ENCODE measurements at regions not wholly inside any gene's neighbourhood (a gene's known extent, or its start where the extent isn't known, plus 50 kb on each side); places are given as distances from the start of the nearest gene placed in this dataset.
A peak's percentile ranks its signal among the peaks of the same experiment; 100 is the strongest.
"Not testable (repeated sequence)": the region's sequence is repeated elsewhere in the genome, so short reads cannot be mapped to it uniquely, and the experiment has no call there.

- Mint-ChIP-seq H3K4me3 (peak overlapping the region; percentile 77 to 89), H3K27ac (peak overlapping the region; percentile 66), H3K36me3 (ENCODE audit: insufficient read depth in 2 of 2) (no peaks in the 10 kb centered on the region), H3K9me3 (no peaks in the 10 kb centered on the region), H3K27me3 (ENCODE audit: low read depth) (no peaks in the 10 kb centered on the region), H3K4me1 (ENCODE audit: low read depth) (peaks cover 69% of the 10 kb centered on the region)
- DNase-seq, result no peak
- ATAC-seq (replicated peaks in 1 of 2), result peak in 1 of 2 donors; percentile 14
Measured at GRCh38 chr3:177357352-177358090, 160.2 kb upstream of the TBL1XR1 start.

- H3K36me3 Mint-ChIP-seq (ENCODE audit: insufficient read depth in 2 of 2), result no peaks in the 10 kb centered on the region
- no peaks in the 10 kb centered on the region for H3K9me3 Mint-ChIP-seq
- peak overlapping the region; percentile 77 to 89 for H3K4me3 Mint-ChIP-seq
- H3K27ac Mint-ChIP-seq, result peak overlapping the region; percentile 66
- ATAC-seq (replicated peaks in 1 of 2), result peak; percentile 62 to 65
- H3K4me1 Mint-ChIP-seq (ENCODE audit: low read depth), result peaks cover 63% of the 10 kb centered on the region
- H3K27me3 Mint-ChIP-seq (ENCODE audit: low read depth), result no peaks in the 10 kb centered on the region
- DNase-seq, result peak; percentile 68 to 74
Measured at GRCh38 chr3:177358091-177358976, 161.1 kb upstream of the TBL1XR1 start.

- DNase-seq (peak; percentile 45 to 48), ATAC-seq (replicated peaks in 1 of 2) (peak; percentile 37 to 47)
- Mint-ChIP-seq H3K4me1 (ENCODE audit: low read depth) (peaks cover 63% of the 10 kb centered on the region), H3K36me3 (ENCODE audit: insufficient read depth in 2 of 2) (no peaks in the 10 kb centered on the region), H3K27me3 (ENCODE audit: low read depth) (no peaks in the 10 kb centered on the region), H3K27ac (peak overlapping the region; percentile 4), H3K4me3 (peak overlapping the region; percentile 77 to 89), H3K9me3 (no peaks in the 10 kb centered on the region)
Measured at GRCh38 chr3:177358977-177359592, 161.8 kb upstream of the TBL1XR1 start.

- H3K4me1 Mint-ChIP-seq (ENCODE audit: low read depth), result peaks cover 63% of the 10 kb centered on the region
- H3K27ac Mint-ChIP-seq, result peak overlapping the region; percentile 95
- no peaks in the 10 kb centered on the region for H3K27me3 Mint-ChIP-seq (ENCODE audit: low read depth)
- H3K36me3 Mint-ChIP-seq (ENCODE audit: insufficient read depth in 2 of 2), result no peaks in the 10 kb centered on the region
- no peaks in the 10 kb centered on the region for H3K9me3 Mint-ChIP-seq
- peak overlapping the region; percentile 77 to 89 for H3K4me3 Mint-ChIP-seq
- DNase-seq (peak; percentile 96 to 97), ATAC-seq (replicated peaks in 1 of 2) (peak; percentile 84 to 87)
Measured at GRCh38 chr3:177359593-177360357, 162.5 kb upstream of the TBL1XR1 start.

- ATAC-seq (replicated peaks in 1 of 2) (no peak), DNase-seq (no peak)
- H3K4me1 Mint-ChIP-seq (ENCODE audit: low read depth), result peaks cover 55% of the 10 kb centered on the region
- H3K4me3 Mint-ChIP-seq, result peak overlapping the region; percentile 77 to 89
- H3K27me3 Mint-ChIP-seq (ENCODE audit: low read depth), result no peaks in the 10 kb centered on the region
- no peaks in the 10 kb centered on the region for H3K36me3 Mint-ChIP-seq (ENCODE audit: insufficient read depth in 2 of 2)
- H3K27ac Mint-ChIP-seq, result peak overlapping the region; percentile 95
- no peaks in the 10 kb centered on the region for H3K9me3 Mint-ChIP-seq
Measured at GRCh38 chr3:177361081-177361938, 164.0 kb upstream of the TBL1XR1 start.

- ATAC-seq (replicated peaks in 1 of 2) (no peak), DNase-seq (no peak)
- Mint-ChIP-seq H3K4me1 (ENCODE audit: low read depth) (peaks cover 42% of the 10 kb centered on the region), H3K9me3 (no peaks in the 10 kb centered on the region), H3K4me3 (no peak overlapping the region), H3K36me3 (ENCODE audit: insufficient read depth in 2 of 2) (no peaks in the 10 kb centered on the region), H3K27me3 (ENCODE audit: low read depth) (no peaks in the 10 kb centered on the region), H3K27ac (no peak overlapping the region)
Measured at GRCh38 chr3:177362626-177363025, 165.3 kb upstream of the TBL1XR1 start.

- Mint-ChIP-seq H3K4me3 (no peak overlapping the region), H3K9me3 (no peaks in the 10 kb centered on the region), H3K27me3 (ENCODE audit: low read depth) (no peaks in the 10 kb centered on the region), H3K27ac (no peak overlapping the region), H3K4me1 (ENCODE audit: low read depth) (peaks cover 26% of the 10 kb centered on the region), H3K36me3 (ENCODE audit: insufficient read depth in 2 of 2) (no peaks in the 10 kb centered on the region)
- ATAC-seq (replicated peaks in 1 of 2) (no peak), DNase-seq (no peak)
Measured at GRCh38 chr3:177364236-177364635, 167.0 kb upstream of the TBL1XR1 start.

- not testable (repeated sequence) for H3K4me3 Mint-ChIP-seq; H3K27me3 Mint-ChIP-seq (ENCODE audit: low read depth); H3K36me3 Mint-ChIP-seq (ENCODE audit: insufficient read depth in 2 of 2); DNase-seq; H3K27ac Mint-ChIP-seq; H3K9me3 Mint-ChIP-seq; ATAC-seq (replicated peaks in 1 of 2)
- peaks cover 16% of the 10 kb centered on the region for H3K4me1 Mint-ChIP-seq (ENCODE audit: low read depth)
Measured at GRCh38 chr3:177365294-177365693, 168.0 kb upstream of the TBL1XR1 start.

GRCh38 chr3:177367788-177368187, 170.5 kb upstream of the TBL1XR1 start:
- Mint-ChIP-seq H3K27ac (no peak overlapping the region), H3K4me3 (no peak overlapping the region), H3K27me3 (ENCODE audit: low read depth) (no peaks in the 10 kb centered on the region), H3K9me3 (no peaks in the 10 kb centered on the region), H3K36me3 (ENCODE audit: insufficient read depth in 2 of 2) (no peaks in the 10 kb centered on the region), H3K4me1 (ENCODE audit: low read depth) (peaks cover 4% of the 10 kb centered on the region)
- ATAC-seq (replicated peaks in 1 of 2), result no peak
- no peak for DNase-seq

- Mint-ChIP-seq H3K4me1 (ENCODE audit: low read depth) (peaks cover 4% of the 10 kb centered on the region), H3K27ac (no peak overlapping the region), H3K27me3 (ENCODE audit: low read depth) (no peaks in the 10 kb centered on the region), H3K4me3 (no peak overlapping the region), H3K9me3 (no peaks in the 10 kb centered on the region), H3K36me3 (ENCODE audit: insufficient read depth in 2 of 2) (no peaks in the 10 kb centered on the region)
- no peak for DNase-seq
- ATAC-seq (replicated peaks in 1 of 2), result no peak
Measured at GRCh38 chr3:177370246-177370822, 173.1 kb upstream of the TBL1XR1 start.

- no peak overlapping the region for H3K27ac Mint-ChIP-seq
- no peak for DNase-seq
- H3K27me3 Mint-ChIP-seq (ENCODE audit: low read depth), result no peaks in the 10 kb centered on the region
- H3K9me3 Mint-ChIP-seq, result no peaks in the 10 kb centered on the region
- ATAC-seq (replicated peaks in 1 of 2), result no peak
- H3K4me1 Mint-ChIP-seq (ENCODE audit: low read depth), result peaks cover 4% of the 10 kb centered on the region
- H3K36me3 Mint-ChIP-seq (ENCODE audit: insufficient read depth in 2 of 2), result no peaks in the 10 kb centered on the region
- no peak overlapping the region for H3K4me3 Mint-ChIP-seq
Measured at GRCh38 chr3:177371146-177371545, 173.9 kb upstream of the TBL1XR1 start.

GRCh38 chr3:177371888-177372287, 174.6 kb upstream of the TBL1XR1 start:
- no peaks in the 10 kb centered on the region for H3K27me3 Mint-ChIP-seq (ENCODE audit: low read depth)
- DNase-seq, result no peak
- peaks cover 4% of the 10 kb centered on the region for H3K4me1 Mint-ChIP-seq (ENCODE audit: low read depth)
- ATAC-seq (replicated peaks in 1 of 2), result no peak
- no peaks in the 10 kb centered on the region for H3K9me3 Mint-ChIP-seq
- H3K4me3 Mint-ChIP-seq, result no peak overlapping the region
- H3K36me3 Mint-ChIP-seq (ENCODE audit: insufficient read depth in 2 of 2), result no peaks in the 10 kb centered on the region
- H3K27ac Mint-ChIP-seq, result no peak overlapping the region

All from activated T-cell treated with anti-CD3 and anti-CD28 coated beads, Interleukin-2, amount 50 U/mL, for 72 hours (primary cell).